Suprapubic skin (tissue), 4 donors: ENCODE measurements at regions not wholly inside any gene's neighbourhood (a gene's known extent, or its start where the extent isn't known, plus 50 kb on each side); places are given as distances from the start of the nearest gene placed in this dataset.

Experiments
- DNase-seq, 2 donors: peaks; one replicate each; pipeline ENCODE4 v3.0.0-alpha.2; 2019; ENCODE audit warnings: low spot score in 2 of 2
- H3K27ac ChIP-seq: fragments of 200-600 bp; sonication (generic); one replicate; pipeline ENCODE4 v1.5.1; 2019
- H3K27me3 ChIP-seq: fragments of 200-600 bp; sonication (generic); one replicate; pipeline ENCODE4 v1.5.1; 2019
- H3K36me3 ChIP-seq: fragments of 200-600 bp; sonication (generic); one replicate; pipeline ENCODE4 v1.5.1; 2019
- H3K4me1 ChIP-seq: fragments of 200-600 bp; sonication (generic); one replicate; pipeline ENCODE4 v1.5.1; 2019
- H3K4me3 ChIP-seq: fragments of 200-600 bp; sonication (generic); one replicate; pipeline ENCODE4 v1.5.1; 2019; ENCODE audit warnings: mild to moderate bottlenecking
- H3K9me3 ChIP-seq: fragments of 200-600 bp; sonication (generic); one replicate; pipeline ENCODE4 v1.5.1; 2019
- CTCF ChIP-seq, 2 donors: fragments of 200-600 bp in 1 of 2; fragments of 450-650 bp in 1 of 2; sonication (generic) in 1 of 2; IDR thresholded peaks; one replicate each; pipeline ENCODE4 v1.5.1; 2016 to 2019; ENCODE audit warnings: antibody characterized with exemption in 2 of 2, mild to moderate bottlenecking in 1 of 2, moderate library complexity in 1 of 2
- EP300 ChIP-seq: sonication (generic); formaldehyde crosslinking; IDR thresholded peaks from one replicate; pipeline ENCODE4 v1.6.1; 2017; ENCODE audit warnings: antibody characterized with exemption
- POLR2A ChIP-seq, 2 donors: fragments of 450-650 bp; IDR thresholded peaks; one replicate each; pipeline ENCODE4 v1.6.1; 2017; ENCODE audit warnings: antibody characterized with exemption in 2 of 2, mild to moderate bottlenecking in 2 of 2, moderate library complexity in 2 of 2
- POLR2AphosphoS5 ChIP-seq, 3 donors: sonication (generic); formaldehyde crosslinking; IDR thresholded peaks; one replicate each; pipeline ENCODE4 v1.6.1; 2017; ENCODE audit warnings: antibody characterized with exemption in 3 of 3
- WGBS: methylation state at CpG from one replicate; pipeline ENCODE4 v1.1.5; 2018; 5-methylcytosine and 5-hydroxymethylcytosine counted together

- no peaks in the 10 kb centered on the region for H3K9me3 ChIP-seq
- DNase-seq, result no peak
- no peak overlapping the region for H3K4me3 ChIP-seq
- H3K27ac ChIP-seq, result no peak overlapping the region
- whole genome bisulfite sequencing, result 60% methylated on average over 3 of the region's 3 CpGs
- H3K27me3 ChIP-seq, result no peaks in the 10 kb centered on the region
- no peaks in the 10 kb centered on the region for H3K4me1 ChIP-seq
- TF ChIP-seq EP300 (no peak), POLR2AphosphoS5 (IDR thresholded peaks at IDR 0.05) (no peak), POLR2A (IDR thresholded peaks at IDR 0.05) (no peak), CTCF (IDR thresholded peaks at IDR 0.05) (no peak)
- H3K36me3 ChIP-seq, result no peaks in the 10 kb centered on the region
These were observed 250.5 kb upstream of the VEPH1 start for GRCh38 chr3:157753787-157754136.

GRCh38 chr3:157752956-157753786 lies 250.0 kb upstream of the VEPH1 start:
- WGBS, result 52% methylated on average over 5 of the region's 5 CpGs
- TF ChIP-seq EP300 (no peak), POLR2A (IDR thresholded peaks at IDR 0.05) (no peak), POLR2AphosphoS5 (IDR thresholded peaks at IDR 0.05) (no peak)
- H3K27me3 ChIP-seq, result no peaks in the 10 kb centered on the region

GRCh38 chr3:157752554-157752953 lies 249.3 kb upstream of the VEPH1 start:
- TF ChIP-seq POLR2A (IDR thresholded peaks at IDR 0.05) (no peak), EP300 (no peak), POLR2AphosphoS5 (IDR thresholded peaks at IDR 0.05) (no peak), CTCF (IDR thresholded peaks at IDR 0.05) (no peak)
- H3K36me3 ChIP-seq, result no peaks in the 10 kb centered on the region
- 38% methylated on average over 3 of the region's 3 CpGs for WGBS

More at GRCh38 chr3:157752956-157753786, 250.0 kb upstream of the VEPH1 start:
- no peak for DNase-seq
- H3K9me3 ChIP-seq, result no peaks in the 10 kb centered on the region
- no peak overlapping the region for H3K4me3 ChIP-seq
- H3K4me1 ChIP-seq, result no peaks in the 10 kb centered on the region
- H3K27ac ChIP-seq, result no peak overlapping the region
- H3K36me3 ChIP-seq, result no peaks in the 10 kb centered on the region

GRCh38 chr3:157751386-157751785 lies 248.2 kb upstream of the VEPH1 start:
- DNase-seq, result no peak
- H3K27ac ChIP-seq, result no peak overlapping the region
- H3K36me3 ChIP-seq, result no peaks in the 10 kb centered on the region
- TF ChIP-seq EP300 (no peak), POLR2A (IDR thresholded peaks at IDR 0.05) (no peak), POLR2AphosphoS5 (IDR thresholded peaks at IDR 0.05) (no peak), CTCF (IDR thresholded peaks at IDR 0.05) (no peak)
- 52% methylated on average over 1 of the region's 1 CpG for WGBS
- H3K9me3 ChIP-seq, result no peaks in the 10 kb centered on the region
- no peaks in the 10 kb centered on the region for H3K27me3 ChIP-seq
- no peak overlapping the region for H3K4me3 ChIP-seq
- no peaks in the 10 kb centered on the region for H3K4me1 ChIP-seq

More at GRCh38 chr3:157752554-157752953, 249.3 kb upstream of the VEPH1 start:
- H3K9me3 ChIP-seq, result no peaks in the 10 kb centered on the region
- no peak for DNase-seq
- no peak overlapping the region for H3K27ac ChIP-seq
- H3K4me3 ChIP-seq, result no peak overlapping the region
- no peaks in the 10 kb centered on the region for H3K27me3 ChIP-seq
- no peaks in the 10 kb centered on the region for H3K4me1 ChIP-seq

GRCh38 chr3:157746391-157746790 lies 243.2 kb upstream of the VEPH1 start:
- Histone ChIP-seq H3K4me3 (no peak overlapping the region), H3K9me3 (no peaks in the 10 kb centered on the region), H3K36me3 (no peaks in the 10 kb centered on the region), H3K27me3 (no peaks in the 10 kb centered on the region), H3K27ac (no peak overlapping the region), H3K4me1 (no peaks in the 10 kb centered on the region)
- TF ChIP-seq CTCF (IDR thresholded peaks at IDR 0.05), result no peak
- TF ChIP-seq POLR2AphosphoS5 (IDR thresholded peaks at IDR 0.05), result no peak
- TF ChIP-seq EP300, result no peak
- no peak for TF ChIP-seq POLR2A (IDR thresholded peaks at IDR 0.05)
- DNase-seq, result no peak
- 84% methylated on average over 1 of the region's 1 CpG for WGBS
